Ovary (tissue), 3 donors: ENCODE measurements at regions not wholly inside any gene's neighbourhood (a gene's known extent, or its start where the extent isn't known, plus 50 kb on each side); places are given as distances from the start of the nearest gene placed in this dataset.

ENCODE experiments used
- POLR2A ChIP-seq: fragments of 450-650 bp; IDR thresholded peaks from one replicate; pipeline ENCODE4 v1.6.1; 2017; ENCODE audit warnings: antibody characterized with exemption, mild to moderate bottlenecking, moderate library complexity
- TF ChIP-seq, protein P1 (sequence below), 3 donors: fragments of 450-650 bp in 2 of 3; fragments of 200-600 bp in 1 of 3; IDR thresholded peaks; one replicate each; pipeline versions ENCODE4 v1.5.1 to v1.8.0; 2016 to 2022; ENCODE audit warnings: antibody characterized with exemption in 3 of 3, mild to moderate bottlenecking in 1 of 3
- donor health status: DM: no; HTN: no; CAD: no.

DNA sequence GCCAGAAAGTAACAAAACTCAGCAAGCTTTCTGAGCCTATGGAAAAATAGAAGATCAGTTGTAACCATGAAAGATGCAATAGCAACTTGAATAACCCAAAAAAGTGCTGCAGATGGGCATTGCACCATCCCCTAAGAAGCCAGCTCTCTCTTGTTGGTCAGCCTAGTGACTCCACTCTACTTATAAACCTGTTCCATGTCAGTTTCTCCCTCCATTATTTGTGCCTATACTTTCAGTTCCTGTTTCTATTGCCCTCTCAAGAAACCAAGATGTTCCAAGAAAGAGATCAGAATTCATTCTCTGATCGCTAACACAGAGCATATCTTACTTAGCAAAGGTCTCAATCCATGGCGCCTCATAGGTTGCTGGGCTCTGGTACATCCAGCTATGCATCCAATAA, 170.3 kb upstream of the MAP2 start:
- TF ChIP-seq, protein P1, sequence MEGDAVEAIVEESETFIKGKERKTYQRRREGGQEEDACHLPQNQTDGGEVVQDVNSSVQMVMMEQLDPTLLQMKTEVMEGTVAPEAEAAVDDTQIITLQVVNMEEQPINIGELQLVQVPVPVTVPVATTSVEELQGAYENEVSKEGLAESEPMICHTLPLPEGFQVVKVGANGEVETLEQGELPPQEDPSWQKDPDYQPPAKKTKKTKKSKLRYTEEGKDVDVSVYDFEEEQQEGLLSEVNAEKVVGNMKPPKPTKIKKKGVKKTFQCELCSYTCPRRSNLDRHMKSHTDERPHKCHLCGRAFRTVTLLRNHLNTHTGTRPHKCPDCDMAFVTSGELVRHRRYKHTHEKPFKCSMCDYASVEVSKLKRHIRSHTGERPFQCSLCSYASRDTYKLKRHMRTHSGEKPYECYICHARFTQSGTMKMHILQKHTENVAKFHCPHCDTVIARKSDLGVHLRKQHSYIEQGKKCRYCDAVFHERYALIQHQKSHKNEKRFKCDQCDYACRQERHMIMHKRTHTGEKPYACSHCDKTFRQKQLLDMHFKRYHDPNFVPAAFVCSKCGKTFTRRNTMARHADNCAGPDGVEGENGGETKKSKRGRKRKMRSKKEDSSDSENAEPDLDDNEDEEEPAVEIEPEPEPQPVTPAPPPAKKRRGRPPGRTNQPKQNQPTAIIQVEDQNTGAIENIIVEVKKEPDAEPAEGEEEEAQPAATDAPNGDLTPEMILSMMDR (IDR thresholded peaks at IDR 0.05) = no peak
- TF ChIP-seq POLR2A = no peak
